GM18517 (cell line): ENCODE measurements at regions not wholly inside any gene's neighbourhood (a gene's known extent, or its start where the extent isn't known, plus 50 kb on each side); places are given as distances from the start of the nearest gene placed in this dataset.

ENCODE experiments used
- ATAC-seq: cut with Tn5 transposase; IDR thresholded peaks from one replicate; pipeline ENCODE4 v1.9.1; 2021; ENCODE audit warnings: mild to moderate bottlenecking, moderate library complexity; ENCODE audit not compliant: unreplicated experiment

DNA sequence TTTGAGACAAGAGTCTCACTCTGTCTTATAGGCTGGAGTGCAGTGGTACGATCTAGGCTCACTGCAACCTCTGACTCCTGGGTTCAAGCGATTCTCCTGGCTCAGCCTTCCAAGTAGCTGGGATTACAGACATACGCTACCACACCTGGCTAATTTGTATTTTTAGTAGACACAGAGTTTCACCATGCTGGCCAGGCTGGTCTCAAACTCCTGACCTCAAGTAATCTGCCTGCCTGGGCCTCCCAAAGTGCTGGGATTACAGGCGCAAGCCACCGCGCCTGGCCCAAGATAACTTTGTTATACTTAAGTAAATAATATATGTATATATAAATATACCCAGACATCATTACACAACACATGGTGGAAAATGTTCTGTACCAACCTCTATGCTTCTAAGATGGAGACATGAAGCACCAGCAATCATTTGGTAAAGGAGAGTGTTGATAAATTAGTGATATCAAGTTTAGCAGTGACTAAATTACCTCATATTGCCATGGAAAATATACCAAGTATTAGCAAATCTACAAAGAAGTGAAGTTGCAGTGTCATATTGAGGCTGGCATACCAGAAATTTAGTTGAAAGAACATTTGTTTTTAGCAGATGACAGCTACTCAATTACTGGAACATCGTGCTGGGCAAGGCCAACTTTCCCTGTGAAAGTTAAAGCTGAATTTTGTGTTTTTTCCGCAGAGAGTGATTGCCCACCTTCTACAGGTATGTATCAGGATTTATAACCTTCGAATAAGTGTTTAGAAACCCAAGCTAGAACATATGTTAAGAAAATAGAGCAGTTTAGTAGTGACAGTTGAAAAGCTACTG is 177.7 kb downstream of the MYCN start:
- no peak for ATAC-seq

DNA sequence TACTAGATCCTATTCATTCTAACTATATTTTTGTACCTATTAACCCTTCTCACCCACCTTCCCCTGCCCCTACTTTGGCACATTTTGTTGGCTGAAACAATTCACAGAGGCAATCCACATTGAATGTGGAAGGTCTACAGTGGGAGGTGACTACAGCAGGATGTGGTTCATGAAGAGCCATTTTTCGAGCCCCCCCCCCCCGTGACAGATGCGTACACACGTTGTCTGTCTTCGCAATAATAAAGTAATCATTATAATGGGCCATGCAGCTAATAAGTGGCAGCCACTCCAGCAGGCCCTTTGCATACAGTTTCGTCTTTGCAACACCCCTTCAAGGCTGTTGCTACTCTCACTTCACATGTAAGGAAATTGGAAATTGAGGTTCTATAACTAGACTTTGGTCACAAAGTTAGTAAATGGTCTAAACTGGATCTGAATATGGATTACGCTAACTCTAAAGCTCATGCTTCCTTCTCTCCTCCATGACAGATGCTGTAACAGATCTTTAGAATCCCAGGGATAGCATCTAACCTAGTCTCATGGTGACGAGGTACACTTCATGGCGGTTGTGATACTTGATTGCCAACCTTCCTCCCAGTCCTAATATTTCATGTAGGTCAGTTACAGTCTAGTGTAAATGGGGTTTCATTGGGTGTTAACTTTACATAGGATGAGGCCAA is 176.8 kb downstream of the MYCN start:
- ATAC-seq = no peak

DNA sequence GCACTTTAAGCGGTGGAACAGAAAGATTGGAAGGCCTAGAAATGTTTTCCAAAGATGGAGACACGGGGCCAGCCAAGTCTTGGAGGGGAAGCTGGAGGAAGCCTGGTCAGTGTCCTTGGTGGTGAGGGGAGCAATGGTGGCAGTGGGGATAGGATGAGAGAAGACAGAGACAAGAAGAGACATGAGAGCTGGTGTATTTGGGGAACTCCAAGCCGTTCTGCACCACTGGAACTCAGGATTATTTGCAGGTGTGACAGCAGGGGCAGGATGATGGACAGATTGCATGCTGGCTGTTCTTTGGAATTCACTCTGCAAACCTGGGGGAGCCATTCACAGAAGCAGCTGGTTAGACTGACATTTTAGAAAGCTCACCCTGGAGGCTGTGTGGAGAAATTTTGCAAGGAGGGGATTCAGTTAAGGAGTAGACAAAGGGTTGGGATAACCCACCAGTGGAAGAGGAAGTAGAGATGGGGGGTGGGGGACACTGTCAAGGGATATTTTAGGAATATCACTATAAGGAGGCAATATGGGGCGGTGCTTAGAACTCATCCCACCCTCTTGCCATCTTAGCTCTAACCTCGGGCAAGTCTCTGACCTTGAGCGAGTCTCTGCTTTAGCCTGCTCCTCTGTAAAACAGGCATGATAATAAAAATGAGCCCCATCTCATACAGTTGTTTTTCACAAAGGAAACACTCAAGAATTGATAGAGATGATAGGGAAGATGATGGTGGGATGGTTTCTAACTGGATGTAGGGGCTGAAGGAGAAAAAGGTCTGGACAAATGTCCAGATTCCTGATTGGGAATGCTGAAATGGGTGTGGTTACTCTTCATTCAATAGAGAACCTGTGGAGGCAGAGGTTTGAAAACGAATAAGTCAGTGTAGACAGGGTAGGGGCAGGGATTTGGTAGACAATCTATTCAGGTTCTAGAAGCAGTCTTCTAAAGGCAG is 175.8 kb downstream of the MYCN start:
- ATAC-seq = no peak

DNA sequence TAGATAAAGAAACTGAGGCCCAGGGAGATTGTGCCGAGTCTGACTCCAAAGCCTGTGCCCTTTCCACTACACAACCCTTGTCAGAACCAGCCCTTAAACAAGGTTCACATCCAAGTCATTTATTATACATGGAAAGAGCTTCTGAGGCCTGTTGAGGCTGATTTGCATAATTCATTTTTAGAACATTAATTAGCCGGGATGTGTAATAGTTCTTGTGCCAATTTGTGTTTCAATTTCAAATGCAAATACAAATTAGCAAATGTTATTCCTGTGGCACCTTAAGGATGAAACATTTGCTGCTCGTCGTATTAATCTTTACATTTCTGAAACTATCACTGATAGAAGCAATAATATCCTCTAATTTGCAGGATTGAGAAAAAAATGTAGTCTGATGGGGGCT is 174.9 kb downstream of the MYCN start:
- ATAC-seq = no peak

DNA sequence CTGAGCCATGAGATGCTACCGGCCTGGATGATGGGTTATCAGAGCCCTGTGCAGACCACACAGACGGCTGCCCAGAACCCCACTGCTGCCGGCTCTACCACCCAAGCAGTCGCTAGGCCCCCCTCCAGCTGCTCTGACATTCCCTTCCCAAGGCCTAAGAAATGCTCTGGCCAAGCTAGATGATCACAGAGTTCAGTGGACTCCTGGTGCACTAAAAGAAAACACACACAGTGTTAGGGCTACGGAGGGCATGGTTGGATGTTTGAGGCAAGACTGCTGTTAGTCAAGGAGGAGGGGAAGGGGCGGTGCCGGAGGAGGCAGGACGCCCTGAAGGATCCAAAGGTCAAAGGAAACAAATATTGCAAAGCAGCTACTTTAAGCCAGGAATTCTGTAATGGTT is 174.5 kb downstream of the MYCN start:
- no peak for ATAC-seq

DNA sequence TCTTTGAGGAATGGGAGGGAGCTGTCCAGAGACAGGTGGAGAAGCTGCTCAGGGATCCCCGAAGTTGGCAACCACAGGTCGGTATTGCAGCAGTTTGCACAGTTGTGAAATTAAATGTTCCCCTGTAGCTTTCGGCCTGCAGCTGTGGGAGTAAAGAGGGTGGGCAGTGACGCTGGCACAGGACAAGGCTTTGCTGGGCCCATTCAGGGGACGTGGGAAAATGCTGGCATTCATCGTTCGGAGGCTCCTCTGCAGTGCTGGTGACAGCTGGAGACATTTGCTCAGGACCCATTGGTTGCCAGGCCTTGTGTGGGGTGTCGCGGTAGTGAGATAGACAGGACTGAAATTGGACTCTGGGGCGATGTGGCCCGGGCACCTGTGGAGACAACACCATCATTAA is 173.7 kb downstream of the MYCN start:
- no peak for ATAC-seq

DNA sequence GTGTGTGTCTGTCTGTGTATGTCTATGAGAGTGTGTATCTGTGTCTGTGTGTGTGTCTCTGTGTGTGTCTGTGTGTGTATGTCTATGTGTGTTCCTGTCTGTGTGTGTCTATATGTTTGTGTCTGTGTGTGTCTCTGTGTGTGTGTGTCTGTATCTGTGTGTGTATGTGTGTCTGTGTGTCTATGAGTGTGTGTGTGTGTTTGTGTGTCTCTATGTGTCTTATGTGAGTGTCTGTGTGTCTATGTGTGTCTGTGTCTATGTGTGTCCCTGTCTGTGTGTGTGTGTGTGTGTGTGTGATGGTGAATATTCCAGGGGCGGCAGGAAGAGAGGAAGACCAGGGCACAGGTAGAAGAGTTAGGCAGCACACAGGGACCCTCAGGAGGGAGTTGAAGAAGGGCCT is 173.2 kb downstream of the MYCN start:
- no peak for ATAC-seq

DNA sequence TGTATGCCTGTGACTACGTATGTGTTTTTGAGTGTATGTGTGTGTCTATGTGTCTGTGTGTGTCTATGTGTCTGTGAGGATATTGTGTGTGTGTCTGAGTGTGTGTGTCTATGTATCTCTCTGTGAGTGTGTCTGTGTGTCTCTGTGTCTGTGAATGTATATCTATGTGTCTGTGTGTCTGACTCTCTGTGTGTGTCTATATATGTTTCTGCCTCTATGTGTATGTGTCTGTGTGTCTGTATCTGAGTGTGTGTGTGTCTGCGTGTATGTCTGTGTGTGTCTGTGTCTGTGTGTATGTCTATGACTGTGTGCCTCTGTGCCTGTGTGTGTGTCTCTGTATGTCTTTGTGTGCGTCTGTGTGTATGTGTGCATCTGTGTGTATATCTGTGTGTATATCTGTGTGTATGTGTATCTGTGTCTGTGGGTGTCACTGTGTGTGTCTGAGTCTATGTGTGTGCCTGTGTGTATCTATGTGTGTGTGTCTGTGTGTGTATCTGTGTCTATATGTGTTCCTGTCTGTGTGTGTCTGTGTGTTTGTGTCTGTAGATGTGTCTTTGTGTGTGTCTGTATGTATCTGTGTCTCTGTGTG is 172.7 kb downstream of the MYCN start:
- ATAC-seq = no peak

DNA sequence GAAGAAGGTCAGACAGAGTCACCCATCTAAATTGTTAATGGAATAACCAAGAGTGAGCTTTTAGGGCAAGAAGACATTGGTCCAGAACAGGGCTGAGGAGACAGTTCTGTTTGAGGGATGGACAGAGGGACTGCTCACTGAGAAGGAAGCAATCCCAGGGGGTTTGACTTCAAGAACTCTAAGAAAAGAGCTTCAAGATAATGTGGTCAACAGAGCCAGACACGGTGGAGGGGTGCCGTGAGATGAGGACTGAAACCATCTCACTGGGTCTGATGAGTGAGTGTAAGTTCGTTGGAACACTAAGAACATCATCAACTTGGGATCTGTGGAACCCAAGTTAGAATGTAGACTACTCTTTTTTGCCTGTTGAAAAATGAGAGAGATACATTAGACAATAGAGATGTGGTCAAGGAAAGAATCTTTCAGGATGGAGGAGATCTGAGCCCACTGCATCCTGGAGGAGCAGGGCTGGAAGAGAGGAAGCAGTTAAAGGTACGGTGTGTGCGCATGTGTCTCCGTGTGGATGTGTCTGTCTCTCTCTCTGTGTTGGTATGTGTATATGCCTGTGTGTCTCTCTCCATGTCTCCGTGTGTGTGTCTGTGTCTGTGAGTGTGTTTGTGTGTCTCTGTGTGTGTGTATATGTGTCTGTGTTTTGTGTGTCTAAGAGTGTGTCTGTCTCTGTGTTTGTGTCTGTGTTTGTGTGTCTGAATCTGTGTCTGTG is 172.1 kb downstream of the MYCN start:
- no peak for ATAC-seq

DNA sequence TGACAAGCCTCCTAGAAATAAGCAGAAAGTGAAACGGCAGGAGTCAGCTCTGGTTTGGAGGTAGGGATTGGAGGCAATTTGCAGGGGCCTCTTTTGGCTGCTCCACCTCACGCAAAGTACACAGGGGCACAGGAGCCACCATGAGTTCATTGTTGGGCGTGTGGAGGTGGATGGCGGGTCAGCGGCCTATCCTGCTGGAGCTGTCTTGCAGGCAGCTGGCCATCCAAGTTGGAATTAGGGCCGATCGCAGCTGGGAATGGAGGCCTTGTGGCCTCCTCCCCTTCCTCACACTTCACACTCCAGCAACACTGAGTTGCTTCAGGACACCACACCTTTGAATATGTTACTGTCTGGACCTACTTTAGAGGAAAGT is 171.5 kb downstream of the MYCN start:
- no peak for ATAC-seq

DNA sequence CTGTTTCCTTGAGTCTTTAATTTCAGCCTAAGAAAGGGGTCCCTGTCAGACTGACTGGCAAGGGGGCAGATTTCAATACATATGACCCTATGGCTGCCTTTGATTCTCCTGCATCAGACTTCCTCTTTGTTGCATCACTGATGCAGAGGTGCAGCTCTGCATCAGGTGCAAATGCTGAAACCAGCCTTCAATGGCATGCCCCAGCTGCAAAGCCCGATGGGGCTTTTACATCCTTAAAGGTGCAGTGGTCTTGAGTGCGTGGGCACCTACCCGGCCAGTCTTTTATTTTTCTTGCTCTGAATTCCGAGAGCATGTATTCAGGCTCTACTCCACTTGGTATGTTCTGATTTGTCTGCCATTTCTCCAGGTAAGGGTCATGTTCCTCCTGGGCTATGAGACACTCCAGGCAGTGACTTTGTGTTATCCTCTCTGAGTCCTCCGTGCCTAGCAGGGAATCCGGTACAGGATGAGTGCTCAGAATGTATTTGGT is 169.5 kb downstream of the MYCN start:
- no peak for ATAC-seq

DNA sequence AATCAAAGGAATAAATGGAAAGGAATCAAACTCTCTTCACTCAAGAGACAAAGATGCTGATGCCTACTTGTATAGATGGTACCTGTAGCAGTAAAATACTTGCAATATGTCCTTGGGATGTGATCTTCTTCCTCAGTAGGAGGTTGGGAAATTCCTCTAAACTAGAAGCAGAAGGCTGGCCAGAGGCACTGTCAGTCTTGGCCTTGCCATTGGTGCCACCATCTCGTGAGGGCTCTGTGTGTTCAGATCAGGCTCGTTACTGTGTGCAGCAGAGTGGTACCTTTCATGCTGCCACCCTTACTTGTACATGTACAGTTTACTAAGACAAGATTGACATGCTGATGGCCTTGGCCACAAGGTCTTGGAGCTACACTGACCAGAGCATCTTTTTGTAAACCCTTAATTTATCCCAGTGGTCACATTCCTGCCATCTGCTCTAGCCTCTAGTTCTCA is 169.0 kb downstream of the MYCN start:
- no peak for ATAC-seq

DNA sequence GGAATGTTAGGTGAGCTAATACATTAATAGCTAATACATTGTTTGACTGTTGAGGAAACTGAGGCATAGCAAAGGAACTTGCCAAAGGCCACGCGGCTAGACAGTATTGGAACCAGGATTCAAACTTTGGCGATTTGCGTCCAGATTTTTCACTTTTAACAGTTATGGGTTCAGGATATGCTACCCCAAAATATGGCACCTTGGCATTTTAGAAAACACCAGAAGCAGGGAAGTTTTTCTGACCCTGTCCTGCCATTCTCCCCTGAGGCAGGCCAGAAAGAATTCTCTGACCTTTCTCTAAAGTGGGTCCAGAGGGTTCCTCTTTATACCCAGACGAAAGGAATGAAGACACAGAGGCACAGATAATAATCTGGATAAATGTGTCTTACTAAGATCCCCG is 166.9 kb downstream of the MYCN start:
- ATAC-seq = no peak

DNA sequence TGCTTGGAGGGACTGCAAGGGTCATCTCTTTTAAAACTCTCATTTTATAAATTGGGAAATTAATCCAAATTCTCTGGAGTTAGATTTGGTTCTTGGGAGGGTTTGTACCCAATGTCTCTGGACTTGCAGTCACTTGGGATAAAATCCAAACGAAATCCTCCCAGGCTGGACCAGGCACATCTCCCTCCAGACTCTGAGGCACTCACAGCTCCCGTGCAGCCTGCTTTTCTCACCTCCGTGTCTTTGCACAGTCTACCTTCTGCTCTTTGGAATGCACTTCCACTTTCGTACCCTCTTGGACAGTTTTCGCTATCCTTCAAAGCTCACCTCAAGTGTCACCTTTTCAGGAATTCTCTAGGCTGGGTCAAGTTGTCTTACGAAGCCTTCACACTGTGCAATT is 166.3 kb downstream of the MYCN start:
- ATAC-seq = no peak

DNA sequence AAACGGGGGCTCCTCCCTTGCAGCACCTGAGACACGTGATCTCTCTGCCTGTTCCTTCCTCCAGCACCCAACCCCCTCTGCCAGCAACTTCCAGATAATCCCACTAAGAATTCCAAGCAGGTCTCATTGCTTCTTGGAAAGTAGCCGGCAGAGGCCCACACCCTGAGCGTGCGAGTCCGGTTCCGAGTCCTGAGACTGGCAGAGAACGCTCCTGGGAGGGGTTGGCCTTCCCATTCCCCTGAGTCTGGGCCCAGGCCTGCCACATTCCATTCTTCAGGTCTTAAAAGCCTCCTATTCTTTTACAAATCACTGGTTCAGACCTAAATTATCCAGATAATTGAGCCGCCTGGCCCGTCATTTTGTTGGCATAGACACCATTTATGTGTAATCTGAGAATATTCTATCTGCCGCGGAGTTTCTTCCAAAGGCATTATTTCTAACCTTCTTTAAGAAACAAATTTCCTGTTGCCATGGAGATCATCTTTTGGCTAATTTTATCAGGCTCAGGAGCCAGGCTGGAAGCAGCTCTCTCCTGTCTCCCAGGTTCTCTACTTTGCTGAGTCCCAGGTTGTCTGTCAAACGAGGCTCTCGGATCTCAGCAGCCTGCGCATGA is 165.4 kb downstream of the MYCN start:
- ATAC-seq = no peak

DNA sequence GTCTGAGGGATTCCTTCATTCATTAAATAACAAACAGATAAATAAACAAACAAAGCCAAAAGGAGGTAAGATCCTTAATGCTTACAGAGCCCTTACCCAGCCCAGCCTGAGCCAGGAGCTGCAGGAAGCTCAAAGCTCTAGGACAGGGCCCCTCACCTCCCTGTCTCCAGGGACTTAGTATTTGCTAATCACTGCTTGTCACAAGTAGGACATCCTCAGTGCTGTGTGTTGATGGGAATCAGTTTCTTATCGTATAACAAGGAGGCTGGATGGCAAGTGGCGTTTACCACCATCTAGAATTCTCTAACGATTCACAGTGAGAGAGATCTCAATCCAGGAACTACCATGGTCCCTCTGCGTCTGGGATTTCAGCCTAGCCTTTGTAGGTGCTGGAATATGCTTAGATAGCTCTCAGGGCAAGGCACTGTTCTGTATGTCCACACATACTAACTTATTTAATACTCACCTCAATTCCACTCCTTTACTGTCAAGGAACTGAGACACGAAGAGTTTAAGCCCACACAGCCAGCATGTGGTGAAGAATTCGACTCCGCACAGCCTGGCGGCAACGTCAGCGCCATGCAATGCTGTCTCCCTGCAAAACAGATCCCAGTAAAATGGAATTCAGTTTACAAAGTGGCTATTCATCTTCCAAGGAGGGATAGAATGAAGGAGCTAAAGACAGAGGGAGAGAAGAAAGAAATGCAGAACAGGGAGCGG is 164.8 kb downstream of the MYCN start:
- no peak for ATAC-seq

DNA sequence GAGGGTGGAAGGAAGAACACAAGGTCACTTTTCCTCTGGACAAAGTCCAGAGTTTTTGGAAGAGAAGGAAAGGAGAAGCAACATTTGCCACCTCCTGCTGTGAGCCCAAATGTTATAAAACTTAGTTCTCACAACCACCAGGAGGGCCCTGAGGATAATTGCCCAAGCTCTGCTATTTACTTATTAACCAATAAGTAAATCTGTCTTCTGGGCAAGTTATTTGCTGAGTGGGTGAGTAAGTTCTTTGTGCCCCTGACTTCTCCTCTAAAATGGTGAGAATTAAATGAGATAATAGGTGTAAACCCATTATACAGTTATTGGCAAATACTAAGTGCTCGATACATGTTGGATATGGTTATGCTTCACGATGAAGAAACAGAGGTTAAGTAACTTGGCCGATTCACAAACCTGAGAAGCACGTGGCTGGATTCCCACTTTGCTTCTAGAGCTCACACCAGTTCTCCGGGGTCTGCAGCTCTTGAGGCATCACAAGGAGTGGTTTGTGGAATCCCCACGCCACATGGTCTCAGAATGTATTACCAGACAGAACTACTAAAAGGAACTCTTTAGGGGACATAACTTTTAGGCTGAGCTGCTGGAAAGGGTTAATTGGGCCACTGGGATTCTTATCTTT is 164.1 kb downstream of the MYCN start:
- no peak for ATAC-seq

DNA sequence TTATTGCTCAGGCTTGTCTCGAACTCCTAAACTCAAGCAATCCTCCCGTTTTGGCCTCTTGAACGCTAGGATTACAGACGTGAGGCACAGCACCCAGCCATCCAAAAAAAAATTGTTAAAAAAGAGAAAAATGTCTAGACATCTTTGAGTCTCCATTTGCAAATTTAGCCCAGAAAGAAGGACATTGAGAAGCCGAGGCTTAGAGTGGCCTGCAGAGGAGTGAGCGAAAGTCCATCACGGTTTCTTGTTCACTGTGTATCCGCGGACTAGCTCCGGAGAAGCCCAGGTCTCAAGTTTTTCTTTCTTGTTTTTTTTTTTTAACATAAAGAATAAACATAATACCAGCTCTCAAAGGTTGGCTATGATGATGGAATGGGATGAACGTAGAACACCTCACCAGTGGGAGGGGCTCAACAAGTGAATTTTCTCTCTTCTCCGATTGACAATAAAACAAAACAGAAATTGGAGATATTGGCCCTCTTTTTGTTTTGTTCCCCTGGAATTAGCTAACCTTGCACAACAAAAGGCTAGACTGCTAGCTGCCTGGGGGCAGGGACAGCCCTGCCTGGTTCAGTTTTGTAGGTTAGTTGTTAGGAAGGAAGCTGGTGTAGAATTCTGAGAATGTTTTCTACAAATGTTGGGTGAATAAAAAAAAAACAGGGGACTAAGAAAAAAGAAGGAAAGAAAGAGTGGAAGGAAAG is 163.4 kb downstream of the MYCN start:
- ATAC-seq = no peak
